Naive thymus-derived CD4-positive, alpha-beta T cell (primary cell): ENCODE measurements at regions not wholly inside any gene's neighbourhood (a gene's known extent, or its start where the extent isn't known, plus 50 kb on each side); places are given as distances from the start of the nearest gene placed in this dataset.

ENCODE experiments used
- ATAC-seq: fragments of 150-1000 bp; cut with Tn5 transposase; 2 replicates; pipeline ENCODE4 v1.10.0; 2021; ENCODE audit warnings: mild to moderate bottlenecking, moderate library complexity
- CTCF ChIA-PET: fragments of 350-600 bp; sonication (Branson Sonifier 250); formaldehyde crosslinking; loops from one replicate; lab custom pipeline; 2021; ENCODE audit warnings: antibody characterized with exemption; lab: Charles Lee
- POLR2A ChIA-PET: fragments of 350-600 bp; sonication (Branson Sonifier 250); formaldehyde crosslinking; loops from one replicate; lab custom pipeline; 2021; ENCODE audit warnings: antibody characterized with exemption, inconsistent platforms; lab: Charles Lee
- DNase-seq, 9 donors: peaks; one replicate each; pipeline versions ENCODE4 v3.0.0 to v3.0.0-alpha.2; 2020 to 2022; ENCODE audit warnings: mixed read lengths in 1 of 9
- H3K27ac ChIP-seq: one replicate; pipeline ENCODE4 v1.7.0; 2013; ENCODE audit warnings: mild to moderate bottlenecking, low read depth, low read length, moderate library complexity
- H3K27me3 ChIP-seq, 2 donors: one replicate each; pipeline ENCODE4 v1.7.0; 2013; ENCODE audit warnings: low read length in 2 of 2, mild to moderate bottlenecking in 2 of 2, moderate library complexity in 2 of 2; ENCODE audit not compliant: control insufficient read depth in 2 of 2, insufficient read depth in 2 of 2
- H3K36me3 ChIP-seq, 3 experiments: 1 replicate in 2 of 3; 2 replicates in 1 of 3; pipeline ENCODE4 v1.7.0; 2013; ENCODE audit warnings: low read length in 3 of 3, mild to moderate bottlenecking in 3 of 3, moderate library complexity in 1 of 3; ENCODE audit not compliant: insufficient read depth in 3 of 3, control insufficient read depth in 2 of 3
- H3K4me1 ChIP-seq, 2 donors: one replicate each; pipeline ENCODE4 v1.7.0; 2013; ENCODE audit warnings: low read length in 2 of 2, mild to moderate bottlenecking in 2 of 2, moderate library complexity in 1 of 2; ENCODE audit not compliant: control insufficient read depth in 2 of 2, insufficient read depth in 2 of 2
- H3K4me3 ChIP-seq: 2 replicates; pipeline ENCODE4 v1.7.0; 2013; ENCODE audit warnings: mild to moderate bottlenecking, low read length
- H3K9me3 ChIP-seq, 3 experiments: 1 replicate in 2 of 3; 2 replicates in 1 of 3; pipeline ENCODE4 v1.7.0; 2013; ENCODE audit warnings: low read length in 3 of 3; ENCODE audit not compliant: control insufficient read depth in 2 of 3
- H3K27ac Mint-ChIP-seq, 9 donors: one replicate each; pipeline ENCODE4 v1.8.0; 2020 to 2022; ENCODE audit warnings: mixed read lengths in 9 of 9, mild to moderate bottlenecking in 8 of 9, moderate library complexity in 5 of 9, inconsistent platforms in 2 of 9
- H3K27me3 Mint-ChIP-seq, 5 donors: one replicate each; pipeline ENCODE4 v1.8.0; 2021 to 2022; ENCODE audit warnings: mixed read lengths in 5 of 5, mild to moderate bottlenecking in 1 of 5
- H3K36me3 Mint-ChIP-seq, 5 donors: one replicate each; pipeline ENCODE4 v1.8.0; 2020 to 2022; ENCODE audit warnings: mixed read lengths in 5 of 5, mild to moderate bottlenecking in 3 of 5, inconsistent platforms in 1 of 5
- H3K4me1 Mint-ChIP-seq, 7 donors: one replicate each; pipeline ENCODE4 v1.8.0; 2020 to 2022; ENCODE audit warnings: mixed read lengths in 7 of 7, mild to moderate bottlenecking in 3 of 7, inconsistent platforms in 1 of 7
- H3K4me3 Mint-ChIP-seq, 10 donors: one replicate each; pipeline ENCODE4 v1.8.0; 2020 to 2022; ENCODE audit warnings: mild to moderate bottlenecking in 10 of 10, mixed read lengths in 10 of 10, moderate library complexity in 6 of 10, inconsistent platforms in 2 of 10
- H3K9me3 Mint-ChIP-seq, 11 donors: one replicate each; pipeline ENCODE4 v1.8.0; 2020 to 2022; ENCODE audit warnings: mixed read lengths in 11 of 11, mild to moderate bottlenecking in 4 of 11, inconsistent platforms in 1 of 11, moderate library complexity in 1 of 11
- intact Hi-C, 2 donors: fragments of 100-400 bp; cut with micrococcal nuclease; formaldehyde crosslinking; loops; one replicate each; pipeline ENCODE4 v1.15.1; 2023

DNA sequence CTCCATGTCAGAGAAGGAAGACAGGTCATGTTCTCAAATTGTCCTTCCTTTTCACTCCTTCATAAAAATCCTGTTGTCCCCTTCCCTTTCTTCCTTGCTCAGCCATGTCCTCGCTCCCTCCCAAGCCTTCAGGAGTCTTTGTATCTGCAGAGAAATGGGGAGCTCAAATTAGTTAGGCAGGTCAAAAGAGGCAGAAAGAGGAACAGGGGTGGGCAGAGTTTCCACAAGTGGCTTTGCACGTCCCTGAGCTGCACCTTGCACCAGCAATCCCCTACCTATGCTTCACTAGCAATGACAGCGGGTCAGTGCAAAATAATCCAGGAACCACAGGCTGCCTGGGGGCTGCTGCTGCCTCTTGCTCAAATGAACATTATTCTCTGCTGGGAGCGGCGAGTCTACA lies 152.1 kb upstream of the ITGA6 start:
- Histone ChIP-seq H3K27ac (no peak overlapping the region), H3K4me1 (peaks cover 0 to 6% of the 10 kb centered on the region in 2 donors), H3K9me3 (no peaks in the 10 kb centered on the region), H3K4me3 (no peak overlapping the region), H3K27me3 (no peaks in the 10 kb centered on the region), H3K36me3 (no peaks in the 10 kb centered on the region)
- peaks cover 0 to 7% (median 3%) of the 10 kb centered on the region in 5 donors for H3K36me3 Mint-ChIP-seq
- ChIA-PET POLR2A (interaction anchor here (0.6 kb wide), 1 partner anchor 193 kb away, joined by 3 read pairs; no protein-coding TSS in a partner anchor), CTCF (no interaction called here)
- H3K27me3 Mint-ChIP-seq = peaks cover 0 to 13% (median 8%) of the 10 kb centered on the region in 5 donors
- peaks cover 0 to 15% (median 10%) of the 10 kb centered on the region in 11 donors for H3K9me3 Mint-ChIP-seq
- ATAC-seq (no peak), DNase-seq (no peak)
- H3K27ac Mint-ChIP-seq = peak overlapping the region in 1 of 9 donors; percentile 27
- H3K4me1 Mint-ChIP-seq = peaks cover 0 to 24% (median 14%) of the 10 kb centered on the region in 7 donors
- H3K4me3 Mint-ChIP-seq = no peak overlapping the region
- intact Hi-C loops = no loop called here

GRCh38 chr2:172276961-172277360 lies 150.4 kb upstream of the ITGA6 start:
- POLR2A ChIA-PET = no interaction called here
- peaks cover 0 to 10% (median 5%) of the 10 kb centered on the region in 7 donors for H3K4me1 Mint-ChIP-seq
- H3K4me3 Mint-ChIP-seq = no peak overlapping the region
- Histone ChIP-seq H3K27ac (no peak overlapping the region), H3K4me1 (no peaks in the 10 kb centered on the region), H3K27me3 (no peaks in the 10 kb centered on the region), H3K36me3 (no peaks in the 10 kb centered on the region), H3K9me3 (no peaks in the 10 kb centered on the region), H3K4me3 (no peak overlapping the region)
- DNase-seq = no peak
- no peak overlapping the region for H3K27ac Mint-ChIP-seq
- H3K27me3 Mint-ChIP-seq = peaks cover 0 to 18% (median 8%) of the 10 kb centered on the region in 5 donors
- CTCF ChIA-PET = no interaction called here
- peaks cover 0 to 15% (median 10%) of the 10 kb centered on the region in 11 donors for H3K9me3 Mint-ChIP-seq
- intact Hi-C loops = no loop called here
- ATAC-seq = no peak
- H3K36me3 Mint-ChIP-seq = peaks cover 0 to 7% (median 3%) of the 10 kb centered on the region in 5 donors

DNA sequence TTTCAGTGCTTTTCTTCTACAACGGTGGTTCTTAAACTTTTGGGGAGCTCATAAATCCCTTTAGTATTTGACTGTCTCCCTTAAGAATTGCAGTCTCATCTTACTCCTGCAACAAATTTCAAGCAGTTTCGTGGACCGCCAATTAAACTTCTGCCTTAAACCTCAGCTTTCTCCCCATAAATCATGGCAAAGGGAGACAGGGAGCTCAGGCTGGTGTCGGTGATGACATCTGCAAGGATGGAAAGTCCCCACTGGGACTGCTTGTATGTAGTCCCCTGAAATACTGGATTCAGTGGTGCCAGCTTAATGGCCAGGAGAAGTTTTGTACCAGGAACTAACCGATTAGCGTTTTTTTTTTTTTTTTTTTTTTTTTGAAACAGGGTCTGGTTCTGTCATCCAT lies 148.7 kb upstream of the ITGA6 start:
- Histone ChIP-seq H3K4me1 (no peaks in the 10 kb centered on the region), H3K27me3 (no peaks in the 10 kb centered on the region), H3K36me3 (no peaks in the 10 kb centered on the region), H3K9me3 (no peaks in the 10 kb centered on the region), H3K4me3 (no peak overlapping the region), H3K27ac (no peak overlapping the region)
- H3K4me3 Mint-ChIP-seq = no peak overlapping the region
- intact Hi-C loops = no loop called here
- peaks cover 0 to 7% (median 3%) of the 10 kb centered on the region in 5 donors for H3K36me3 Mint-ChIP-seq
- peaks cover 0 to 13% (median 10%) of the 10 kb centered on the region in 11 donors for H3K9me3 Mint-ChIP-seq
- peaks cover 0 to 21% (median 8%) of the 10 kb centered on the region in 5 donors for H3K27me3 Mint-ChIP-seq
- ChIA-PET CTCF (interaction anchor here (1.4 kb wide), 1 partner anchor 184 kb away, joined by 5 read pairs; no protein-coding TSS in a partner anchor), POLR2A (no interaction called here)
- no peak overlapping the region for H3K27ac Mint-ChIP-seq
- DNase-seq = no peak
- H3K4me1 Mint-ChIP-seq = peaks cover 0 to 10% (median 5%) of the 10 kb centered on the region in 7 donors
- no peak for ATAC-seq

- no peaks in the 10 kb centered on the region for H3K9me3 ChIP-seq
- ChIA-PET CTCF (no interaction called here), POLR2A (no interaction called here)
- peaks cover 0 to 7% (median 3%) of the 10 kb centered on the region in 5 donors for H3K36me3 Mint-ChIP-seq
- no peak overlapping the region for H3K27ac Mint-ChIP-seq
- intact Hi-C loops = no loop called here
- H3K4me3 ChIP-seq = no peak overlapping the region
- no peak for ATAC-seq
- peaks cover 0 to 21% (median 8%) of the 10 kb centered on the region in 5 donors for H3K27me3 Mint-ChIP-seq
- H3K9me3 Mint-ChIP-seq = peaks cover 0 to 13% (median 10%) of the 10 kb centered on the region in 11 donors
- H3K4me3 Mint-ChIP-seq = no peak overlapping the region
- H3K36me3 ChIP-seq = no peaks in the 10 kb centered on the region
- no peaks in the 10 kb centered on the region for H3K27me3 ChIP-seq
- peaks cover 0 to 10% (median 2%) of the 10 kb centered on the region in 7 donors for H3K4me1 Mint-ChIP-seq
- no peak overlapping the region for H3K27ac ChIP-seq
- H3K4me1 ChIP-seq = no peaks in the 10 kb centered on the region
- no peak for DNase-seq
These were observed 148.2 kb upstream of the ITGA6 start for GRCh38 chr2:172279214-172279613.

GRCh38 chr2:172279813-172280212 lies 147.6 kb upstream of the ITGA6 start:
- ATAC-seq (no peak), DNase-seq (no peak)
- Histone ChIP-seq H3K4me3 (no peak overlapping the region), H3K36me3 (no peaks in the 10 kb centered on the region), H3K9me3 (no peaks in the 10 kb centered on the region), H3K27me3 (no peaks in the 10 kb centered on the region), H3K4me1 (no peaks in the 10 kb centered on the region), H3K27ac (no peak overlapping the region)
- Mint-ChIP-seq H3K9me3 (peaks cover 0 to 13% (median 10%) of the 10 kb centered on the region in 11 donors), H3K27me3 (peaks cover 0 to 21% (median 8%) of the 10 kb centered on the region in 5 donors), H3K27ac (no peak overlapping the region), H3K36me3 (peaks cover 0 to 7% (median 3%) of the 10 kb centered on the region in 5 donors), H3K4me3 (no peak overlapping the region), H3K4me1 (peaks cover 0 to 10% (median 8%) of the 10 kb centered on the region in 7 donors)
- CTCF ChIA-PET = no interaction called here
- POLR2A ChIA-PET = no interaction called here
- intact Hi-C loops = no loop called here

DNA sequence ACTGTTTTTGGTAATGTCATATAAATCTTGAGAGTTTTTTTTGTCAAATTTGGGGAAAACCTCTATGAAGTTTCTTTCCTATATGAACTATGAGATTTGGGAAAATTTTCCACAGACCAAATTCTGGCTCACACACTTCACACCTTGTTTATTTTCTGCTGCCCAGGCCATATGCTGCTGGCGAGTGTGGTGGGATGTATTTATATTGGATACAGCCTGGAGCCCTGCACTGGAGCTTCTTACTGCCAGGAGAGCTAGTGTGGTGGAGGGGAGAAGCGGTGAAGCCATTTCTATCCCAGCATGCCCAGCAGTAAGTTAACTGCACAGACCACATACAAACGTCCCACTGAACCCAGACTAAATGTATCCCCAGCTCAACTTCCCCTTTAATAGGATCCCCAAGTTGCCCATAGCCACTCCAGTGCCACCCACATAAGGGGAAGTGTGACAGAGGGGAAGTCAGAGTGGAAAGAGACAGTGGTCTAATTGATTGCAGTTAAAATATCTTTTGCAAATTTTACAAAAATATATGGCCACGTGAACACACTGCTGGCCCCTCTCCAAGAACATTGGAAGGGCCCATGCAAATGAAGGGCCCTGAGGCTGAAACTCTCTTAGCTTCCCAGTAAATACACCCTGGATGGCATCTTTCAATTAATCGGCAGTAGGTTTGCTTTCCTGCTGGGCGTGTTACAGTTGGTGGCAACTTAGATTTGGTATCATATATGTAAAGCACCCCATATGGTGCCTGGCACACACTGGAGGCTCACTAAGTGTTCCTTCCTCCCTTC lies 146.6 kb upstream of the ITGA6 start:
- H3K36me3 Mint-ChIP-seq = peaks cover 0 to 7% (median 3%) of the 10 kb centered on the region in 5 donors
- Histone ChIP-seq H3K27me3 (no peaks in the 10 kb centered on the region), H3K36me3 (no peaks in the 10 kb centered on the region), H3K4me3 (no peak overlapping the region), H3K27ac (no peak overlapping the region), H3K4me1 (peaks cover 0 to 9% of the 10 kb centered on the region in 2 donors), H3K9me3 (no peaks in the 10 kb centered on the region)
- peaks cover 0 to 17% (median 8%) of the 10 kb centered on the region in 5 donors for H3K27me3 Mint-ChIP-seq
- peaks cover 4 to 18% (median 17%) of the 10 kb centered on the region in 7 donors for H3K4me1 Mint-ChIP-seq
- ATAC-seq (peak; percentile 85), DNase-seq (no peak)
- intact Hi-C loops = no loop called here
- H3K9me3 Mint-ChIP-seq = peaks cover 0 to 13% (median 10%) of the 10 kb centered on the region in 11 donors
- ChIA-PET POLR2A (no interaction called here), CTCF (no interaction called here)
- H3K27ac Mint-ChIP-seq = peak overlapping the region in 1 of 9 donors; percentile 67
- no peak overlapping the region for H3K4me3 Mint-ChIP-seq
